ENCODE measurements at regions not wholly inside any gene's neighbourhood (a gene's known extent, or its start where the extent isn't known, plus 50 kb on each side); places are given as distances from the start of the nearest gene placed in this dataset.
"Not testable (repeated sequence)": the region's sequence is repeated elsewhere in the genome, so short reads cannot be mapped to it uniquely, and the experiment has no call there.

DNA sequence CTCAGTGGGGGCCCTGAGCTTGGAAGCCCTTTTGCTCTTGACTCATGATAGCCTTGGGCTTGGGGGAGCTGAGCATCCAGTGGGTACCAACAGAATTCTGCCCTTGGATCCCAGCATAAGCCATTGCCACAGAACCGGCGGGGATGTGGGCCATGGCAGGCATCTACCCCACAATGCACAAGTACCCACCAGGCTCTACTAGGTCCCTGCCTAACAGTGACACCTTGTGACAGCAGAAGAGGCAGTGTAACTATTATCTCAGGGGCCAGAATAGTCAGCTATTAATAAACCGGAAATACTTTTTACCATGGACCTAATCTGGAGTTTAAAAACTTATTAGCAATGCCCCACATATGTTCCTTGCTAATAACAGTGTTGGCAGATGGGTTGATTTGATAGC, 397.2 kb downstream of the TMEM182 start:
- no peak overlapping the region for H3K4me3 Mint-ChIP-seq
- ATAC-seq, result no peak
- H3K27ac Mint-ChIP-seq, result no peak overlapping the region
- H3K4me1 Mint-ChIP-seq, result no peaks in the 10 kb centered on the region
- no peaks in the 10 kb centered on the region for H3K36me3 Mint-ChIP-seq
- H3K27me3 Mint-ChIP-seq, result no peaks in the 10 kb centered on the region
- H3K9me3 Mint-ChIP-seq, result no peaks in the 10 kb centered on the region

DNA sequence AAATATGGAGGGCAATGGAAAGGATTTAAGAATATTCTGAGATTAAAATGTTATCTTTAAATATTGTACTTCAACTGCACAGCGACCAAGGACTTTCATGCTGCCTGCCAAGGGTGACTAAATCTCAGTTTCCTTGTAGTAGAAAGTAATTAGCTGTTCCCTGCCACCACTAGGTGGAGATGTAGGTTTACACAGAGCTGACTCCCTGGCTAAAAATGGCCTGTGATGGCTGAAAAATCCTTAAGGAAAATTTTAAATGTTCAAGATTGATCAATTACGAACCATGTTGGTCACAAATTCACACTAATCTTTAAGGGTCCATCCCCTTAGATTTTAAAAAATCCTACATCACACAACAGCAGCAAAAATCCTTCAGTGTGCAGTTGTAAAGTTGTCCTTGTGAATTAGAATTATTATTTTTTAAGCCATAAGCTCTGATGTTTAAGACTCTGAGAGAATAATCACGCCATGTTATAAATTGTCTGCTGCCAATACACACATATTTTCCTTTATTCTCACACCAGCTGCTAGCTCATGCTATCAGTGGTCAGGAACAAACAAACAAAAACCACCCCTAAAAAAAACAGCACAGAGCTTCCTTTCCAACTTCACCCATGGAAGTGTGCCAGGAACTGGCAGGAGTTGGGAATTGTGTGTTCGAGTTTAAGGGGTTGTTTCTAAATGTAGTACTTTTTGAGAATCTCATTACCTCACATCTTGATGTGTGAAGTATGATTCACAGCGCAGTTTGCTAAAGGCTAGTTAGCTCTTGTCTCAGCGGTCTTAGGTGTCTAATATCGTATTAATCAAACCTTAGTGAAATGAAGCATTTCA, 399.8 kb downstream of the TMEM182 start:
- Mint-ChIP-seq H3K36me3 (no peaks in the 10 kb centered on the region), H3K27me3 (no peaks in the 10 kb centered on the region), H3K9me3 (no peaks in the 10 kb centered on the region), H3K4me1 (no peaks in the 10 kb centered on the region), H3K27ac (no peak overlapping the region), H3K4me3 (no peak overlapping the region)
- no peak for ATAC-seq

DNA sequence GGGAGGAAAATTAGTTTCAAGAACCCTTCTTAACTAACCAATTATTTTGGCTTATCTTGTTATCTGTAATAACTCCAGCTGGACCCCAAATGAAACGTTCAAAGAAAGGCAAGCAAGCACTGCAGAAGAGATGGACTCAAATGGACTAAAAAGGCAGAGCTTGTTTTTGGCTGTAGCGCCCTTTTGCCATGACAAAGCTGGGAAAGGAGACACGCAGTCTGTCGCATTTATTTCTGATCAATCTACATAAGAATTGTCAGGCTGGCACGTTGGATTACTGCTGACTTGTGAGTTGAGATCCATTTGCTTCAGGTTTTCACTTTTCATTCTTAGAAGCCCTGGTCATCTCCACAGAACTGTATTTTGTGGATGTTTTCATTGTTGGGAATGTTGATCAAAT, 402.9 kb downstream of the TMEM182 start:
- ATAC-seq, result no peak
- Mint-ChIP-seq H3K4me1 (no peaks in the 10 kb centered on the region), H3K4me3 (no peak overlapping the region), H3K9me3 (no peaks in the 10 kb centered on the region), H3K27me3 (no peaks in the 10 kb centered on the region), H3K36me3 (no peaks in the 10 kb centered on the region), H3K27ac (no peak overlapping the region)

DNA sequence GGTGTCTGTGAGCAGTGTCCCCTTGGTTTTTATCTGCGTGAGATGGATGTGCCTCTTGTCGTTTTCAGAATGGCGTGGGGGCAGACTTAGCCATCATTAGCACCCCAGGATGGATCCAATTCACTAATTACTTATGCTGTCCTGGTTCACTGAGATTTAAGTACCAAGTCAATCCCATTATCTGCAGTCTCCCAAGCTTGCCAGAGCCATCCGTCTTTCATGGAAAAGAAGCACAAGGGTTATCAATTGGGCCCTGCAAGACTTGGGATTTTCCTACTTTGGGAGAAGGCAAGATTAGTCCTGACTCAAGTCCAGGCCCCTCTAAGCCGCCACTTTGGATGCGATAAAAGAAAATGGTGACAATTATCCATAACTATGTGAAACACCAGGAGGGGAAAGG, 404.0 kb downstream of the TMEM182 start:
- H3K4me3 Mint-ChIP-seq, result no peak overlapping the region
- H3K27ac Mint-ChIP-seq, result no peak overlapping the region
- H3K9me3 Mint-ChIP-seq, result no peaks in the 10 kb centered on the region
- no peak for ATAC-seq
- H3K4me1 Mint-ChIP-seq, result no peaks in the 10 kb centered on the region
- H3K36me3 Mint-ChIP-seq, result no peaks in the 10 kb centered on the region
- no peaks in the 10 kb centered on the region for H3K27me3 Mint-ChIP-seq

DNA sequence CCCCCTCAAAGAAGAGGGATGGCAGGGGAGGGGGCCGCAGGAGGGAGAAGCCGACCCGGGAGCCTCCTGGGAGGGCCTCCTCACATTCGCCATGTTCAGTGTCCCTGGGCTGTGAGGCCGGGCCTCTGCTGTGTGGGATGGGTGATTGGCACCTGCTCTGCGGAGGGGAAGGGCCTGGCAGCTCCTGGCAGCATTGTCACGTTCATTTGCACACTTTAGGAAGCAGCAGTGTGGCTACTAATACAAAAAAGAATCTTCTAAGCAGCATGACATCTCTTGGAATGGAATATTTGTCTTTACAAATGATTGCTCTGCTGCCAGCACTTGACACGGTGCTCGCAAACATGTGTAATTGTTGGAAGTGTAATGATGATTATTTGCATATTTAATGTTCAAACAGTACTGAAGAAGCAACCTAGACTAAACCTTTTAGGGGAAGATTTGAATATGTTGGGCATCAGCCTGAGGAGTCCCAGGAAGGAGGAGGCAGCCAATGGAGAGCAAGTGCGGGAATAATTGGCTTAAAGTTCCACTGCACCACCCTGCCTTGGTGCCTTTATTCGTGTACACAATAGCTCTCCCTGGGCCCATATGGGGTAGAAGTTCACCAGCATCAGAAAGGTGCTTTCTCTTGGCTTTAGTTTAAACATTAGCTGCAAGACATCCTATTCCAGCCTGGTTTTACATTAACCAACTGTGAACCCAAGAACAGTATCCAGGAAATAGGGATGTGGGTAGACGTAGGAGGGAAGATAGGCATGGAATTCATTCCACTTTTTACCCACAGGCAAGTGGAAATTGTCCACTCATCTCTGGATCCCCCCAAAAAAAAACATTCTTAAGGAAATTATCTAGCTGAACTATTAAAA, 404.9 kb downstream of the TMEM182 start:
- no peak for ATAC-seq
- H3K4me3 Mint-ChIP-seq, result no peak overlapping the region
- H3K36me3 Mint-ChIP-seq, result no peaks in the 10 kb centered on the region
- no peaks in the 10 kb centered on the region for H3K4me1 Mint-ChIP-seq
- H3K27ac Mint-ChIP-seq, result no peak overlapping the region
- H3K9me3 Mint-ChIP-seq, result peaks cover 4% of the 10 kb centered on the region
- H3K27me3 Mint-ChIP-seq, result no peaks in the 10 kb centered on the region

DNA sequence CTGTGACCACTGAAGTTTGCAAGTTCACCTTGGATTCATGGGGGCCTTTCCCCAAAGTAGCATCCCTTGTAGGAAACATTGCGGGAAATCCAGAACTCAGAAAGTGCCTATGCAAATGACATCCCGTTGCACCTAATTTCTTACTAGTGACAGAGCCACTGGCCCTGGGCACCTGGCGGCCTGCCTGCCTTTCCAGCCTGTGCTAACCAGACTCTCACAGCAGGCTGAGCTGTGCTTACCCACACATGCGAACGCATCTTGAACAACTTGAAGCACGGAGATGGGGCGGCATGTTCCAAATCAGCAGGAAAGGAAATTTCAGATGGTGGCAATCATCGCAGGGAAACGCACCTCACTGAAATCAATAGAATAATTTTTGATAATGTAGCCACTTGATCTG, 405.8 kb downstream of the TMEM182 start:
- Mint-ChIP-seq H3K4me3 (no peak overlapping the region), H3K27me3 (no peaks in the 10 kb centered on the region), H3K4me1 (no peaks in the 10 kb centered on the region), H3K27ac (no peak overlapping the region), H3K36me3 (no peaks in the 10 kb centered on the region), H3K9me3 (peaks cover 4% of the 10 kb centered on the region)
- no peak for ATAC-seq

DNA sequence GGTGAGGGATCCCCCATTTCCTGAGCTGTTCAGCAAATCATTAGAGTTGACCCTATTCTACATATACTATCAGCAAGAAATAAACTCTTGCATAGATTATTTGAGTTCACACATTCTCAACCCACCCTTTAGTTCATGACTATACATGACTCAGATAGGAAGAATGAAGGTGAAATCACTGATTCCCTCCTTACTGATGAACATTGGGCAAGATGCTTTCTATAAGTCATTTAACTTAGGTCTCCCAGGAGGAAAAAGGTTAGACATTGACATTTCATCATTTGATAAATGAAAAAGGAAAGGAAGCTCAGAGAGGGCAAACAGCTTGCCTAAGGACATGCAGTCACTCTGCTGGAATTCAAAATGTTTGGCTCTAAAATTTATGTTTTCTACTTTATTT, 408.0 kb downstream of the TMEM182 start:
- Mint-ChIP-seq H3K4me3 (no peak overlapping the region), H3K27ac (no peak overlapping the region), H3K4me1 (no peaks in the 10 kb centered on the region), H3K9me3 (peaks cover 6% of the 10 kb centered on the region), H3K27me3 (no peaks in the 10 kb centered on the region), H3K36me3 (no peaks in the 10 kb centered on the region)
- ATAC-seq, result no peak

DNA sequence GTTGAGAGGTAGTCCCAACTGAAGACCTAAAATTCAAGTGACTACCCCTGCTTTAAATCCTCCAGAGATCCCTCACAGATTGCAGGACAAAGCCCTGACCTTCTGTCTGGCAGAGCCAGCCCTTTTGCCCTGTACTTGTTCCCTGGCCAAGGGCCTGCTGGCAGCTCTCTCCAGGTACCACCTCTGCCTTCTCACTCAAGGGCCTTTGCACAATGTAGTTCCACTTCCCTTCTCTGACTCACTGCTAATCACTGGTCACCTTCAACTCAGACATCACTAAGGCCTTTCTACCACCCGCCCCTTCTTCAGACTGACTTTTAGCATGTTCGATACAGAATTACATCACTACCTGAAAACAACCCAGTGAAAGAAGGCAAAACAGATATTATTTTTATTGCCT, 411.0 kb downstream of the TMEM182 start:
- no peak overlapping the region for H3K27ac Mint-ChIP-seq
- no peak for ATAC-seq
- no peak overlapping the region for H3K4me3 Mint-ChIP-seq
- no peaks in the 10 kb centered on the region for H3K36me3 Mint-ChIP-seq
- H3K4me1 Mint-ChIP-seq, result no peaks in the 10 kb centered on the region
- peaks cover 6% of the 10 kb centered on the region for H3K9me3 Mint-ChIP-seq
- no peaks in the 10 kb centered on the region for H3K27me3 Mint-ChIP-seq

DNA sequence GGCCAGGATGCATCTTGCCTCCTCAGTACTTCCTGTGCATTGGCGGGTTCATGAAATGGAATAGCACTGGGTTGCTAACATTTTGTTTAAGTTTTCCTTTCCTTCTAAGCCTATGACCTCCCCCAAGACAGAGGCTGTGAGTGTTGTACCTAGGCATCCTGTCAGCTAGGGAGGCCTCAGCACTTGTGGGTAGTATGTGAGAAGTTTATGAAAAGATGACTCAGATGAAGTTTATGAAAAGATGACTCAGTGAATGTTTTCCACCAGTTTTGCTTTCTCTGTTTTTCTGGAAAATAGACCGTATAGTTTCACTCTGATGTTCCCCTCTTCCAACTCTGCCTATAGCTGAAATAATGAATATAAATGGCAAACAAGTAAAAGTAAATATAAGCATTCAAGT, 412.9 kb downstream of the TMEM182 start:
- H3K36me3 Mint-ChIP-seq, result no peaks in the 10 kb centered on the region
- H3K4me3 Mint-ChIP-seq, result no peak overlapping the region
- no peak for ATAC-seq

DNA sequence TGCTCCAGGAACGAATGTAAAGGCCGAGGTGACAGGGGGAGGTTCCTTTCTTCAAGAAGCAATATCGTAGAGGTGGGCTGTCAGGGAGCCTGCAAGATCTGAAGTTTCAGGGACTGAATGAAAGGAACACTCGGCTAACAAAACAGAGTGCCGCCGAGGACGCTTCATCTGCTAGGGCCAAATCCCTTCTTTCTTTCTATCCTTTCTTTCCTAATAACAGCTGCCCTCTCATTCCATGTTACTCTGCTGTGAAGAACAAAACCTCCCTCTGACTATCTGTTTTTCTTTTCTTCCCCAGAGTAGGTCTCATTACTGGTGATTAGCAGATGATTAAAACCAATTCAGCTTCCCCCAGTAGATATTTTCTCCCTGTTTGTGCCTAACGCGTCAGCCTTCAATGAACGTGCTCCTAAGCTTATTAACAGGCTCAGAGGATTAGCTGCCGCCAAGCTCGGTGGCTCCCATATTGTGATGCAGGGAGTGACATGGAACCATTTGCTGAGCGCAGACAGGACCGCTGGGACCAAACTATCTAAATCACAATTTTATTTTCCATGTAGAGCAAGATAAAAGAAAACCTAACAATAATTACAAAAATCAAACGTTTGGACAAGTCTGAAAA, 414.6 kb downstream of the TMEM182 start:
- Mint-ChIP-seq H3K36me3 (no peaks in the 10 kb centered on the region), H3K4me1 (no peaks in the 10 kb centered on the region), H3K9me3 (peaks cover 3% of the 10 kb centered on the region), H3K4me3 (no peak overlapping the region), H3K27ac (no peak overlapping the region), H3K27me3 (no peaks in the 10 kb centered on the region)
- ATAC-seq, result no peak

More for the DNA sequence above, 412.9 kb downstream of the TMEM182 start:
- H3K27ac Mint-ChIP-seq, result no peak overlapping the region
- H3K4me1 Mint-ChIP-seq, result no peaks in the 10 kb centered on the region
- no peaks in the 10 kb centered on the region for H3K27me3 Mint-ChIP-seq
- peaks cover 6% of the 10 kb centered on the region for H3K9me3 Mint-ChIP-seq

DNA sequence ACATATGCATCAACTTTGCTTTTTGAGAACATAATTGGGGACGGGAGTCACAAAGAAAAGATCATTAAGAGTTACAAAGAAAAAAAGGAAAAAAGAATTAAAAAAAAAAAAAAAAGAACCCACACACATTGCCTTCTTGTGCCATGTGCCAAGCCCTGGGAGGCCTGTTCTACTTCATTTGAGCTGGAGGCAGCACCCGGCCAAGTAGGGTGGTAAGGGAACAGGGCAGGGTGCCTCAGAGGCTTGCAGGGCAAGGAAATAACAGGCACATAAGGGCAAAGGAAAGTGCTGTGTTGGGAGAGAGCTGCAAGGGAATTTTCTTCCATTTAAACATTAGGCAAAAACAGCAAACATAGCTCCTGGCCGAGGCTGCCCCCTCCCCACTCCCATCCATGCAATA, 418.0 kb downstream of the TMEM182 start:
- H3K27ac Mint-ChIP-seq, result no peak overlapping the region
- H3K4me3 Mint-ChIP-seq, result no peak overlapping the region
- no peaks in the 10 kb centered on the region for H3K27me3 Mint-ChIP-seq
- H3K9me3 Mint-ChIP-seq, result no peaks in the 10 kb centered on the region
- H3K36me3 Mint-ChIP-seq, result no peaks in the 10 kb centered on the region
- no peak for ATAC-seq
- no peaks in the 10 kb centered on the region for H3K4me1 Mint-ChIP-seq

DNA sequence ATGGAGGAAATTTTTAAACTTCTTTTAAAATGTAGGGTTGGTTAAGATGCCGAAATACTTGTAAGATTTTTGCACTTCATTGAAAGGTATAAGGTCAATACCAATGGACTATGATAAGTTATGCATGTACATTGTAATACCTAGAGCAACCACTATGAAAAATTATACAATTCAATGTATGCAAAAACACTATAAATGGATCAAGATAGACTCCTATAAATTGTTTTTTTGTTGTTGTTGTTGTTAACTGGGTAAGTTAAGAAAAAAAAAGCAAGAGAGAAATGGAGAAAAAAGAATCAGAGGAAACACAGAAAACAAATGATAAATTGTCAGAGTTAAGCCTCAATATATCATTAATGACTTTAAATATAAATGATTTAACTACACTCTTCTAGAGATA, 421.2 kb downstream of the TMEM182 start:
- Mint-ChIP-seq H3K27me3 (no peaks in the 10 kb centered on the region), H3K27ac (no peak overlapping the region), H3K36me3 (no peaks in the 10 kb centered on the region), H3K4me3 (no peak overlapping the region), H3K4me1 (no peaks in the 10 kb centered on the region), H3K9me3 (no peaks in the 10 kb centered on the region)
- no peak for ATAC-seq

DNA sequence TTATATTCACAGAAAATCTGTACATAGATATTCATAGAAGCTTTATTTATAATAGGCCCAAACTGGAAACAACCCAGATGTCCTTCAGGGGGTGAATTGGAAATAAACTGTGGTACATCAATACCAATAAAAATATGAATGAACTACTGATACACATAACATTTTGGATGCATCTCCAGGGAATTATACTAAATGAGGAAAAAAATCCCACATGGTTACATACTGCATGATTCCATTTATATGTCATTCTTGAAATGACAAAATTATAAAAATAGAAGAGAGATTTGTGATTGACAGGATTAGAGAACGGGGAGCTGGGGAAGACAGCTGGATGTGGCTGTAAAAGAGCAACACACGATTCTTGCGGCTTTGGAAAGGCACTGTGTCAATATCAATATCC, 435.0 kb downstream of the TMEM182 start:
- peaks cover 7% of the 10 kb centered on the region for H3K9me3 Mint-ChIP-seq
- no peaks in the 10 kb centered on the region for H3K27me3 Mint-ChIP-seq
- no peaks in the 10 kb centered on the region for H3K36me3 Mint-ChIP-seq
- no peak for ATAC-seq
- no peak overlapping the region for H3K4me3 Mint-ChIP-seq
- no peak overlapping the region for H3K27ac Mint-ChIP-seq
- H3K4me1 Mint-ChIP-seq, result no peaks in the 10 kb centered on the region

DNA sequence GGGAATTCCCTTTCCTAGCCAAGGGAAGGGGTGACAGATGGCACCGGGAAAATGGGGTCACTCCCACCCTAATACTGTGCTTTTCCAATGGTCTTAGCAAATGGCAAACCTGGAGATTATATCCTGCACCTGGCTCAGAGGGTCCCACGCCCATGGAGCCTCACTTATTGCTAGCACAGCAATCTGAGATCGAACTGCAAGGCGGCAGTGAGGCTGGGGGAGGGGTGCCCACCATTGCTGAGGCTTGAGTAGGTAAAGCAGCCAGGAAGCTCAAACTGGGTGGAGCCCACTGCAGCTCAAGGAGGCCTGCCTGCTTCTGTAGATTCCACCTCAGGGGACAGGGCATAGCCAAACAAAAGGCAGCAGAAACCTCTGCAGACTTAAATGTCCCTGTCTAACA, 438.9 kb downstream of the TMEM182 start:
- not testable (repeated sequence) for H3K27me3 Mint-ChIP-seq, H3K4me3 Mint-ChIP-seq, H3K4me1 Mint-ChIP-seq, H3K27ac Mint-ChIP-seq, H3K36me3 Mint-ChIP-seq, ATAC-seq
- peaks cover 15% of the 10 kb centered on the region for H3K9me3 Mint-ChIP-seq

DNA sequence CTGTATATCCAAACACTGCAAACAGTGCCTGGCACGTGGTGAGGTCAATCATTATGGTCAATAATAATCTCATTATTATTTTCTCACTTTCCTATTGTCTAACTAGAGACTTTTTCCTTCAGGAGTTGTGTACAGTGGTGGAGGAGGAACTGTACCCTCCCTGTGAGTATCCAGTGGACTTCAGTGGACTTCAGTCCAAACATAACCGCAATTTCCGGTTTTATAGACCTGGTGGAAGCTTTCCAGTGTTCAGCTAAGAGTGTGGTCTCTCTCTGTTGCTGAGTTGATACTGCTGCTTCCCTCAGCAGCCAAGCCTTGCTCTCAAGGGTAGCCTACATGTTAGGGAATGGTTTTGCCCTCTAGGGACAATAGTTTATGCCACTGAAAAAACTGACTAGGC, 447.1 kb downstream of the TMEM182 start:
- no peaks in the 10 kb centered on the region for H3K9me3 Mint-ChIP-seq
- H3K27ac Mint-ChIP-seq, result no peak overlapping the region
- no peak overlapping the region for H3K4me3 Mint-ChIP-seq
- H3K4me1 Mint-ChIP-seq, result no peaks in the 10 kb centered on the region
- no peaks in the 10 kb centered on the region for H3K36me3 Mint-ChIP-seq
- H3K27me3 Mint-ChIP-seq, result no peaks in the 10 kb centered on the region
- no peak for ATAC-seq

Measured in stimulated activated memory B cell treated with anti-CD40 and anti-IgM and Interleukin-4, amounts not matched to agents 10 μg/mL and 1 μg/mL and 100 μg/mL, for 72 hours (primary cell).